RWPE1 (cell line): ENCODE measurements at regions not wholly inside any gene's neighbourhood (a gene's known extent, or its start where the extent isn't known, plus 50 kb on each side); places are given as distances from the start of the nearest gene placed in this dataset.
"Not testable (repeated sequence)": the region's sequence is repeated elsewhere in the genome, so short reads cannot be mapped to it uniquely, and the experiment has no call there.

Experiments
- CTCF ChIA-PET: fragments of 350-600 bp; sonication (Branson Sonifier 250); formaldehyde crosslinking; extraction: SDS; loops from one replicate; lab custom pipeline; 2021; lab: Yijun Ruan, JAX
- POLR2A ChIA-PET: fragments of 400-600 bp; formaldehyde crosslinking; extraction: SDS; loops from one replicate; lab custom pipeline; 2020; ENCODE audit warnings: antibody characterized with exemption; ENCODE audit not compliant: low non-redundant PET; lab: Yijun Ruan, JAX
- DNase-seq: peaks from one replicate; pipeline ENCODE4 v3.0.0; 2012; ENCODE audit warnings: low spot score
- H3K27ac ChIP-seq: fragments of 450-650 bp; 2 replicates; pipeline ENCODE4 v1.5.1; 2017
- TF ChIP-seq, protein P1 (sequence below): fragments of 450-650 bp; conservative IDR thresholded peaks from 2 replicates; pipeline ENCODE4 v1.5.1; 2017; ENCODE audit warnings: low read depth, mild to moderate bottlenecking

GRCh38 chr11:45000918-45001317 lies 50.2 kb upstream of the TP53I11 start:
- ChIA-PET CTCF (interaction anchor here (0.7 kb wide), 1 partner anchor 345 kb away, joined by 3 read pairs; no protein-coding TSS in a partner anchor), POLR2A (no interaction called here)
- H3K27ac ChIP-seq = no peak overlapping the region
- TF ChIP-seq, protein P1, sequence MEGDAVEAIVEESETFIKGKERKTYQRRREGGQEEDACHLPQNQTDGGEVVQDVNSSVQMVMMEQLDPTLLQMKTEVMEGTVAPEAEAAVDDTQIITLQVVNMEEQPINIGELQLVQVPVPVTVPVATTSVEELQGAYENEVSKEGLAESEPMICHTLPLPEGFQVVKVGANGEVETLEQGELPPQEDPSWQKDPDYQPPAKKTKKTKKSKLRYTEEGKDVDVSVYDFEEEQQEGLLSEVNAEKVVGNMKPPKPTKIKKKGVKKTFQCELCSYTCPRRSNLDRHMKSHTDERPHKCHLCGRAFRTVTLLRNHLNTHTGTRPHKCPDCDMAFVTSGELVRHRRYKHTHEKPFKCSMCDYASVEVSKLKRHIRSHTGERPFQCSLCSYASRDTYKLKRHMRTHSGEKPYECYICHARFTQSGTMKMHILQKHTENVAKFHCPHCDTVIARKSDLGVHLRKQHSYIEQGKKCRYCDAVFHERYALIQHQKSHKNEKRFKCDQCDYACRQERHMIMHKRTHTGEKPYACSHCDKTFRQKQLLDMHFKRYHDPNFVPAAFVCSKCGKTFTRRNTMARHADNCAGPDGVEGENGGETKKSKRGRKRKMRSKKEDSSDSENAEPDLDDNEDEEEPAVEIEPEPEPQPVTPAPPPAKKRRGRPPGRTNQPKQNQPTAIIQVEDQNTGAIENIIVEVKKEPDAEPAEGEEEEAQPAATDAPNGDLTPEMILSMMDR = no peak
- no peak for DNase-seq

GRCh38 chr11:45001466-45002165 lies 50.9 kb upstream of the TP53I11 start:
- DNase-seq = no peak
- CTCF ChIA-PET = interaction anchor here (0.7 kb wide), 1 partner anchor 346 kb away, joined by 3 read pairs; no protein-coding TSS in a partner anchor
- POLR2A ChIA-PET = no interaction called here
- TF ChIP-seq, protein P1 = no peak
- H3K27ac ChIP-seq = no peak overlapping the region

DNA sequence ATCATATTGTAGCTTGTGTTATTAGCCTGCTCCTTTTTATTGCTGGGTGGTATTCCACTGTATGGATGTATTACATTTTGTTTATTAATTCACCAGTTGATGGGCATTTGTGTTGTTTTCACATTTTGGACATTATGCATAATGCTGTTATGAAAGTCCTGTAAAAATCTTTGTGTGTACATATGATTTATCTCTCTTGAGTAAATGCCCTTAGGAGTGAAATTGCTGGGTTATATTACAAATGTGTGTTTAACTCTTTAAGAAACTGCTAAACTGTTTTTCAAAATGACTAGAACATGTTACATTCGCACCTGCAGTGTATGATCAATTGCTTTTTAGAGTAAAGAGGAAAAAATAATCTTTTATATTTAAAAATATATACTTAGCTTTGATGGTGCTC lies 54.4 kb upstream of the TP53I11 start:
- TF ChIP-seq, protein P1 = no peak
- CTCF ChIA-PET = no interaction called here
- POLR2A ChIA-PET = no interaction called here
- DNase-seq = no peak
- H3K27ac ChIP-seq = no peak overlapping the region

DNA sequence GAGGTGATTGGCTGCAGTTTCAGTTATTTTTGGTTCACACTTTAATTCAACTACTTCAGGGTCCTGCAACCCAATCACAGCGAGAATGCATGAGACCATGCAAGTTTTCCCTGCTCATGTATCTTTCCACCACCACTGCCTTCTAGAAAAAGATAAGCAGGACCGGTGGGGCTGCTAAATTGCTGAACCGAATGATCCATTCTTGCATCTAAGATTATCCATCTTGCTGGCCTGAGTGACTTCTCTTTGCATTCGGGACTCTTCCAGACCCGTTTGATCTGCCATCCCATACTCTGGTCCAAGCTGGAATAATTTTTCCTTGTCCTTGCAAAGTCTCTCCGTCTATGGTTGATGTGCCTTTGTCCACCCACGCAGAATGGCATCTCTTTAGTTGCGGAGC lies 56.3 kb upstream of the TP53I11 start:
- no peak overlapping the region for H3K27ac ChIP-seq
- DNase-seq = no peak
- ChIA-PET POLR2A (no interaction called here), CTCF (no interaction called here)
- TF ChIP-seq, protein P1 = no peak

DNA sequence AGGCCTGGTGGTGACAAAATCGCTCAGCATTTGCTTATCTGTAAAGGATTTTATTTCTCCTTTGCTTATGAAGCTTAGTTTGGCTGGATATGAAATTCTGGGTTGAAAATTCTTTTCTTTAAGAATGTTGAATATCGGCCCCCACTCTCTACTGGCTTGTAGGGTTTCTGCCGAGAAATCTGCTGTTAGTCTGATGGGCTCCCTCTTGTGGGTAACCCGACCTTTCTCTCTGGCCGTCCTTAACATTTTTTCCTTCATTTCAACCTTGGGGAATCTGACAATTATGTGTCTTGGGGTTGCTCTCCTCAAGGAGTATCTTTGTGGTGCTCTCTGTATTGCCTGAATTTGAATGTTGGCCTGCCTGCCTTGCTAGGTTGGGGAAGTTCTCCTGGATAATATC lies 65.3 kb upstream of the TP53I11 start:
- CTCF ChIA-PET, H3K27ac ChIP-seq, DNase-seq, POLR2A ChIA-PET: not testable (repeated sequence)

- CTCF ChIA-PET = interaction anchor here (0.6 kb wide), 2 partner anchors 32 to 66 kb away, joined by 3 to 4 read pairs; no protein-coding TSS in a partner anchor
- DNase-seq, H3K27ac ChIP-seq, POLR2A ChIA-PET: not testable (repeated sequence)
These were observed 65.8 kb upstream of the TP53I11 start for GRCh38 chr11:45016446-45016845.

GRCh38 chr11:45017329-45017728 lies 66.6 kb upstream of the TP53I11 start:
- CTCF ChIA-PET = interaction anchor here (0.6 kb wide), 2 partner anchors 28 to 31 kb away, joined by 3 read pairs; no protein-coding TSS in a partner anchor
- no peak for DNase-seq
- POLR2A ChIA-PET = no interaction called here
- TF ChIP-seq, protein P1 = no peak
- H3K27ac ChIP-seq = no peak overlapping the region
